ELR (cell line): ENCODE measurements at regions not wholly inside any gene's neighbourhood (a gene's known extent, or its start where the extent isn't known, plus 50 kb on each side); places are given as distances from the start of the nearest gene placed in this dataset.
"Not testable (repeated sequence)": the region's sequence is repeated elsewhere in the genome, so short reads cannot be mapped to it uniquely, and the experiment has no call there.

ENCODE experiments used
- DNase-seq: peaks from one replicate; pipeline ENCODE4 v3.0.0-alpha.2; 2015; ENCODE audit warnings: low read depth

DNA sequence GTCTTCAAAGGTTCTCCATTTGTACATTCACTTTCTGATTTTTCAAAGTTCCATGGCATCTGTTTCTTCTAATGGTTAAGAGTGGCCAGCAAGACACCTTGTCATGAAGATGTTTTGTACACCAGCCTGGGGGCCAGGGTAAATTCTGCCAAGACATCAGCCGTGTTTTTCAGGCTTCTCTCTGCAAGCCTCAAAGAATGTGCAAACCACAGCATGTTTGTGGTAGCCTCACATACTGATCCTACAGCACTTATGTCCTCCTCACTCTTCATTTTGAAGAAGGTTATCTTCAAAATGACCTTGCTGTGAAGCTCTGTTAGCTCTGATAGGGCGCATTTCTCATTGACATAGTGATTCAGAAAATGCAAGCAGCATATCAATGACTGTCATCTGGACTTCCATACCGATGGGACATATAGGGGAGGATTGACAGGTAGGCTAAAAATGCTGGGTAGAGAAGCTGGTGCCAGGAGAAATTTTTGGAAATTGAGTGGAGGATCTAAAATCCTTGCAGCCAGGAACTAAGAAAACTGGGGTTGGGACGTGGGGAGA is 59.3 kb upstream of the SPTLC3 start:
- no peak for DNase-seq

DNA sequence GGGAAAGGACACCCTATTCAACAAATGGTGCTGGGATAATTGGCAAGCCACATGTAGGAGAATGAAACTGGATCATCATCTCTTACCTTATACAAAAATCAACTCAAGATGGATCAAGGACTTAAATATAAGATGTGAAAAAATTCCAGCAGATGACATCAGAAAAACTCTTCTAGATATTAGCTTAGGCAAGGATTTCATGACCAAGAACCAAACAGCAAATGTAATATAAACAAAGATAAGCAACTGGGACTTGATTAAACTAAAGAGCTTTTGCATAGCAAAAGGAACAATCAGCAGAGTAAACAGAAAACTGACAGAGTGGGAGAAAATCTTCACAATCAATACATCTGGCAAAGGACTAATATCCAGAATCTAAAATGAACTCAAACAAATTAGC is 54.5 kb upstream of the SPTLC3 start:
- DNase-seq: not testable (repeated sequence)

DNA sequence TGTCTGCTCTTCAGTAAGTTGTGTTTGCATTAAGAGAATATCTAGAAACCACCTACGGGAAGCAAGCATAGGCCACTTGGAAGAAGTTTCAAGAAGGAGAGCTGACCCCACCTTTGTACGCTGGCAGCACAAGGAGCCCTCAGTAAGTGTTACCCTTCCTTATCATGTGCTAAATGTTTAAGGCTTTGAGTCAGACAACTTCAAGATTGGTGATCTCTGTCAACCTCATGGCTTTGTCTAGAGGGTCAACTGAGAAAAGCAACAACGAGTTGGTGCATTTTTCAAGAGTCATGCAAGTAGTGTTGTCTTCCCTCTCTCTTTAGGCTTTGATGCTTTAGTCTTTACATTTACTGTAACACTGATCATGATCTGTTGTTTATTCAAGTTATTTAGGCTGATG is 53.2 kb upstream of the SPTLC3 start:
- no peak for DNase-seq

DNA sequence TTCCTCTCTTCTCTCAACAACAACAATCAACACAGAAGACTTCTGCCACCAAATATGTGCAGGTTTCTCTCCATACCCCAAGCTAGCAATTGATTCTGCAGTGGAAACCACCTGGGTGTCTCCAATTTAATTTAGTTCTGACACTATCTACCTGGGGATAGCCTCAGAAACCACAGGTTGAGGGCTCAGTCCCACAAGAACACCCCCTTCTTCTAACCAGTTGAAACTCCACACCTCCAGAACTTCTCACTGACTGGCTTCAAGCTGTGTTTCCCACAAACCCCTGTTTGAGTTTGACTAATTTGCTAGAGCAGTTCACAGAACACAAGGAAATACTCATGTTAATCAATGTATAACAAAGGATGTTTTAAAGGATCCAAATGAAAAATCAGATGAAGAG is 52.5 kb upstream of the SPTLC3 start:
- no peak for DNase-seq

DNA sequence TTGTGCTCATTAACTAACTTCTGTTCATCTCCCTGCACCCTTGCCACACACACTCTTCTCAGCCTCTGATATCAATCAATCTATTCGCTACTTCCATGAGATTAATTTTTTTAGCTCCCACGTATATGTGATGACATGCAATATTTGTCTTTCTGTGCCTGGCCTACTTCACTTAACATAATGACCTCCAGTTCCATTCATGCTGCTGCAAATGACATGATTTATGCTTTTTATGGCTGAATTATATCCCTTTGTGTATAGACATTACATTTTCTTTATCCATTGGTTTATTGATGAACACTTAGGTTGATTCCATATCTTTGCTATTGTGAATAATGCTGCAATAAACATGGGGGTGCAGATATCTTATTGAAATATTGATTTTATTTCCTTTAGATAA is 50.8 kb upstream of the SPTLC3 start:
- DNase-seq: no peak
